ENCODE measurements at regions not wholly inside any gene's neighbourhood (a gene's known extent, or its start where the extent isn't known, plus 50 kb on each side); places are given as distances from the start of the nearest gene placed in this dataset.

GRCh38 chr11:37533830-37534229 is 935.8 kb upstream of the RAG2 start:
- TF ChIP-seq RAD21 (conservative IDR thresholded peaks at IDR 0.05) (no peak), CTCF (IDR thresholded peaks at IDR 0.05; ENCODE audit: poor library complexity, severe bottlenecking) (no peak), EZH2 (IDR thresholded peaks at IDR 0.05; ENCODE audit: borderline replicate concordance, insufficient read depth, low read length, poor library complexity, severe bottlenecking) (no peak), POLR2AphosphoS5 (IDR thresholded peaks at IDR 0.05) (no peak), TAF1 (IDR thresholded peaks at IDR 0.05; ENCODE audit: low read depth) (no peak), SMC3 (conservative IDR thresholded peaks at IDR 0.05; ENCODE audit: poor library complexity) (no peak), EP300 (conservative IDR thresholded peaks at IDR 0.05; ENCODE audit: poor library complexity, severe bottlenecking) (no peak), MXI1 (conservative IDR thresholded peaks at IDR 0.05; ENCODE audit: poor library complexity, severe bottlenecking) (no peak), REST (IDR thresholded peaks at IDR 0.05; ENCODE audit: borderline replicate concordance) (no peak)
